SK-N-SH (cell line): ENCODE measurements at regions not wholly inside any gene's neighbourhood (a gene's known extent, or its start where the extent isn't known, plus 50 kb on each side); places are given as distances from the start of the nearest gene placed in this dataset.

Experiments used
- CTCF ChIA-PET: fragments of 300-600, 350-600 bp; formaldehyde crosslinking; extraction: SDS; loops from one replicate; lab custom pipeline; 2021; lab: Yijun Ruan, JAX
- POLR2A ChIA-PET: fragments of 350-600 bp; sonication (Branson Sonifier 250); formaldehyde crosslinking; extraction: SDS; loops from one replicate; lab custom pipeline; 2020; ENCODE audit warnings: antibody characterized with exemption, inconsistent platforms; lab: Yijun Ruan, JAX
- DNase-seq: peaks from one replicate; pipeline ENCODE4 v3.0.0; 2012
- H2AFZ ChIP-seq: fragments of 200-600 bp; sonication (generic); 2 replicates; pipeline ENCODE4 v1.8.1; 2016; ENCODE audit warnings: antibody characterized with exemption, mild to moderate bottlenecking, low read depth
- H3F3A ChIP-seq: fragments of 200-600 bp; sonication (generic); replicated peaks from 2 replicates; pipeline ENCODE3; 2016; ENCODE audit warnings: antibody characterized with exemption, mild to moderate bottlenecking; ENCODE audit not compliant: insufficient read depth
- H3K27ac ChIP-seq, 2 experiments: fragments of 200-500 bp in 1 of 2; fragments of 200-600 bp in 1 of 2; sonication (Bioruptor generic) in 1 of 2; sonication (generic), shearing (Covaris generic) in 1 of 2; 2 replicates each; pipeline versions ENCODE4 v1.5.1 to v1.6.1; 2014 to 2016; ENCODE audit warnings: low read depth in 2 of 2, inconsistent platforms in 1 of 2, low read length in 1 of 2, mild to moderate bottlenecking in 1 of 2, mixed read lengths in 1 of 2
- H3K27me3 ChIP-seq: fragments of 200-600 bp; sonication (generic), shearing (Covaris generic); 2 replicates; pipeline ENCODE4 v1.6.1; 2016; ENCODE audit warnings: mixed run types; ENCODE audit not compliant: insufficient read depth
- H3K36me3 ChIP-seq, 2 experiments: fragments of 200-500 bp in 1 of 2; fragments of 200-600 bp in 1 of 2; sonication (Bioruptor generic) in 1 of 2; sonication (generic) in 1 of 2; replicated peaks in 1 of 2; 2 replicates each; pipeline versions ENCODE3 to v1.5.1; 2014 to 2016; ENCODE audit warnings: low read length in 1 of 2, mild to moderate bottlenecking in 1 of 2; ENCODE audit not compliant: insufficient read depth in 2 of 2, control insufficient read depth in 1 of 2
- H3K4me1 ChIP-seq, 2 experiments: fragments of 200-500 bp in 1 of 2; fragments of 200-600 bp in 1 of 2; sonication (Bioruptor generic) in 1 of 2; sonication (generic), shearing (Covaris generic) in 1 of 2; 2 replicates each; pipeline versions ENCODE4 v1.5.1 to v1.6.1; 2014 to 2016; ENCODE audit warnings: low read depth in 1 of 2, low read length in 1 of 2, mixed run types in 1 of 2; ENCODE audit not compliant: insufficient read depth in 2 of 2, control insufficient read depth in 1 of 2
- H3K4me2 ChIP-seq: fragments of 200-600 bp; sonication (generic), shearing (Covaris generic); 2 replicates; pipeline ENCODE4 v1.6.1; 2017; ENCODE audit warnings: mixed run types
- H3K4me3 ChIP-seq, 2 experiments: fragments of 200-500 bp in 1 of 2; fragments of 200-600 bp in 1 of 2; sonication (Bioruptor generic) in 1 of 2; sonication (generic), shearing (Covaris generic) in 1 of 2; 2 replicates each; pipeline versions ENCODE4 v1.5.1 to v1.8.1; 2014 to 2016; ENCODE audit warnings: low read depth in 2 of 2, inconsistent platforms in 1 of 2, low read length in 1 of 2, mild to moderate bottlenecking in 1 of 2, mixed read lengths in 1 of 2, moderate library complexity in 1 of 2
- H3K79me2 ChIP-seq: fragments of 200-600 bp; sonication (generic); 2 replicates; pipeline ENCODE4 v1.8.1; 2017; ENCODE audit warnings: mild to moderate bottlenecking; ENCODE audit not compliant: insufficient read depth
- H3K9ac ChIP-seq: fragments of 200-600 bp; sonication (generic); 2 replicates; pipeline ENCODE4 v1.6.1; 2017; ENCODE audit warnings: mixed run types
- H3K9me2 ChIP-seq: fragments of 200-600 bp; sonication (generic); 2 replicates; pipeline ENCODE4 v1.6.1; 2017; ENCODE audit warnings: mixed run types
- H3K9me3 ChIP-seq: fragments of 200-600 bp; sonication (generic); 2 replicates; pipeline ENCODE4 v1.6.1; 2017; ENCODE audit warnings: mixed run types, mild to moderate bottlenecking, moderate library complexity
- H4K20me1 ChIP-seq: fragments of 200-600 bp; sonication (generic); 2 replicates; pipeline ENCODE4 v1.6.1; 2017; ENCODE audit warnings: mild to moderate bottlenecking, mixed run types; ENCODE audit not compliant: insufficient read depth
- EZH2phosphoT487 ChIP-seq: fragments of 200-600 bp; sonication (generic); IDR thresholded peaks from 2 replicates; pipeline ENCODE4 v1.6.1; 2017; ENCODE audit warnings: low read depth, mixed run types, mild to moderate bottlenecking, antibody characterized with exemption, moderate library complexity, borderline replicate concordance
- FOSL2 ChIP-seq: IDR thresholded peaks from 2 replicates; pipeline ENCODE4 v1.4.0; 2012; ENCODE audit warnings: low read depth, mild to moderate bottlenecking, moderate library complexity, borderline replicate concordance
- JUND ChIP-seq: IDR thresholded peaks from 2 replicates; pipeline ENCODE4 v1.4.0; 2012
- NRF1 ChIP-seq: IDR thresholded peaks from 2 replicates; pipeline ENCODE4 v1.6.1; 2012; ENCODE audit warnings: low read depth, mild to moderate bottlenecking, low read length
- SIN3A ChIP-seq: IDR thresholded peaks from 2 replicates; pipeline ENCODE4 v1.6.1; 2012; ENCODE audit warnings: low read depth, mild to moderate bottlenecking, low read length, moderate library complexity, borderline replicate concordance
- WGBS: methylation state at CpG from one replicate; pipeline ENCODE4 v1.1.6; 2017; ENCODE audit warnings: low lambda C conversion rate; 5-methylcytosine and 5-hydroxymethylcytosine counted together
- TF ChIP-seq, protein P1 (sequence below): IDR thresholded peaks from 2 replicates; pipeline ENCODE4 v1.4.0; 2012; ENCODE audit warnings: low read depth, borderline replicate concordance
- TF ChIP-seq, protein P2 (sequence below): fragments of 150-350 bp; IDR thresholded peaks from 2 replicates; pipeline ENCODE4 v1.6.1; 2016; ENCODE audit warnings: mild to moderate bottlenecking, low read depth, low read length
- TF ChIP-seq, protein P3 (sequence below): fragments of 200-600 bp; sonication (generic); IDR thresholded peaks from 2 replicates; pipeline ENCODE4 v1.6.1; 2017; ENCODE audit warnings: antibody characterized with exemption, mild to moderate bottlenecking, moderate library complexity
- TF ChIP-seq, protein P4 (sequence below): fragments of 150-350 bp; IDR thresholded peaks from 2 replicates; pipeline ENCODE4 v1.6.1; 2017; ENCODE audit warnings: antibody characterized with exemption, low read length, low read depth, borderline replicate concordance

DNA sequence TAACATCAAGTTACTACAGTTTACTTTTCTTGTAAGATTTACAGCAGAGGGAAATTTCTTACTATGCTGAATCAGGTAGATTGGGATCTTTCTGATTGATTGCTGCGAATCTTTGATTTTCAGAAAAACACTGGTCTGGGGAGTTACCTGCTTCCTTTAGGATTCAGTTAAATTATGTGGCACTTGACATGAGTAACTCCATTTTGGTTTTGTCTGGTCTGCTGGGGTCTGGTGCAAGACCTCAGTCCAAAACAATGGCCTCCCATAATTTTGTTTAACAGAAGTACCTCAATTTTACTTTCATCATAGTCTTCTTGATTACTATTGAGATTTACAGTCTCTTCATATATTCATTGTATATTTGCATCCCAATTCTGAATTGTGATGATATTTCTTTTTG, 775.5 kb downstream of the TRIB2 start (continued):
- TF ChIP-seq, protein P1, sequence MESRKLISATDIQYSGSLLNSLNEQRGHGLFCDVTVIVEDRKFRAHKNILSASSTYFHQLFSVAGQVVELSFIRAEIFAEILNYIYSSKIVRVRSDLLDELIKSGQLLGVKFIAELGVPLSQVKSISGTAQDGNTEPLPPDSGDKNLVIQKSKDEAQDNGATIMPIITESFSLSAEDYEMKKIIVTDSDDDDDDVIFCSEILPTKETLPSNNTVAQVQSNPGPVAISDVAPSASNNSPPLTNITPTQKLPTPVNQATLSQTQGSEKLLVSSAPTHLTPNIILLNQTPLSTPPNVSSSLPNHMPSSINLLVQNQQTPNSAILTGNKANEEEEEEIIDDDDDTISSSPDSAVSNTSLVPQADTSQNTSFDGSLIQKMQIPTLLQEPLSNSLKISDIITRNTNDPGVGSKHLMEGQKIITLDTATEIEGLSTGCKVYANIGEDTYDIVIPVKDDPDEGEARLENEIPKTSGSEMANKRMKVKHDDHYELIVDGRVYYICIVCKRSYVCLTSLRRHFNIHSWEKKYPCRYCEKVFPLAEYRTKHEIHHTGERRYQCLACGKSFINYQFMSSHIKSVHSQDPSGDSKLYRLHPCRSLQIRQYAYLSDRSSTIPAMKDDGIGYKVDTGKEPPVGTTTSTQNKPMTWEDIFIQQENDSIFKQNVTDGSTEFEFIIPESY: no peak
- TF ChIP-seq, all 33 proteins: peak for 0

DNA sequence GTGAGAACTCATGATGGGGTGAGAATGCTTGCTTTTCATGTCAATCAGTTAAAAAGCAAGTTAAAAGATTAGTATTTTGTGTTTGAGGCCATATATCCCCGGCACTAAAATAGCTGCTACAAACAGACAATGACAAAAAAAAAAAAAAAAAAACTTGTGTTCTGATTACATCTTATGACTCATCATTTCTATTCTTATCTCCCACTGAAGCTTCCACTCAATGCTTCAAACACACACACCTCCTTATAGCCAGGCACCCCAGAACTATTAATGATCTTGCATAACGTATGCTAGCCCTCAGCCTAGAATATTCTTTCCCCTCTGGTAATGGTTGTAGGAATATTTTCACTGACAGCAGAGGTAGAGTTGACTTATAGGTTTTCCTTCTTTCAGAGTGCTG, 778.3 kb downstream of the TRIB2 start:
- no peaks in the 10 kb centered on the region for H3K27me3 ChIP-seq
- H3K4me3 ChIP-seq: no peak overlapping the region
- no peaks in the 10 kb centered on the region for H3F3A ChIP-seq
- POLR2A ChIA-PET: no interaction called here
- H3K9me2 ChIP-seq: no peaks in the 10 kb centered on the region
- H3K9ac ChIP-seq: no peak overlapping the region
- DNase-seq: no peak
- no peaks in the 10 kb centered on the region for H3K79me2 ChIP-seq
- H3K4me1 ChIP-seq: no peaks in the 10 kb centered on the region
- TF ChIP-seq, protein P2, sequence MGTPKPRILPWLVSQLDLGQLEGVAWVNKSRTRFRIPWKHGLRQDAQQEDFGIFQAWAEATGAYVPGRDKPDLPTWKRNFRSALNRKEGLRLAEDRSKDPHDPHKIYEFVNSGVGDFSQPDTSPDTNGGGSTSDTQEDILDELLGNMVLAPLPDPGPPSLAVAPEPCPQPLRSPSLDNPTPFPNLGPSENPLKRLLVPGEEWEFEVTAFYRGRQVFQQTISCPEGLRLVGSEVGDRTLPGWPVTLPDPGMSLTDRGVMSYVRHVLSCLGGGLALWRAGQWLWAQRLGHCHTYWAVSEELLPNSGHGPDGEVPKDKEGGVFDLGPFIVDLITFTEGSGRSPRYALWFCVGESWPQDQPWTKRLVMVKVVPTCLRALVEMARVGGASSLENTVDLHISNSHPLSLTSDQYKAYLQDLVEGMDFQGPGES: no peak
- TF ChIP-seq, protein P3, sequence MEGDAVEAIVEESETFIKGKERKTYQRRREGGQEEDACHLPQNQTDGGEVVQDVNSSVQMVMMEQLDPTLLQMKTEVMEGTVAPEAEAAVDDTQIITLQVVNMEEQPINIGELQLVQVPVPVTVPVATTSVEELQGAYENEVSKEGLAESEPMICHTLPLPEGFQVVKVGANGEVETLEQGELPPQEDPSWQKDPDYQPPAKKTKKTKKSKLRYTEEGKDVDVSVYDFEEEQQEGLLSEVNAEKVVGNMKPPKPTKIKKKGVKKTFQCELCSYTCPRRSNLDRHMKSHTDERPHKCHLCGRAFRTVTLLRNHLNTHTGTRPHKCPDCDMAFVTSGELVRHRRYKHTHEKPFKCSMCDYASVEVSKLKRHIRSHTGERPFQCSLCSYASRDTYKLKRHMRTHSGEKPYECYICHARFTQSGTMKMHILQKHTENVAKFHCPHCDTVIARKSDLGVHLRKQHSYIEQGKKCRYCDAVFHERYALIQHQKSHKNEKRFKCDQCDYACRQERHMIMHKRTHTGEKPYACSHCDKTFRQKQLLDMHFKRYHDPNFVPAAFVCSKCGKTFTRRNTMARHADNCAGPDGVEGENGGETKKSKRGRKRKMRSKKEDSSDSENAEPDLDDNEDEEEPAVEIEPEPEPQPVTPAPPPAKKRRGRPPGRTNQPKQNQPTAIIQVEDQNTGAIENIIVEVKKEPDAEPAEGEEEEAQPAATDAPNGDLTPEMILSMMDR: no peak
- TF ChIP-seq, protein P4, sequence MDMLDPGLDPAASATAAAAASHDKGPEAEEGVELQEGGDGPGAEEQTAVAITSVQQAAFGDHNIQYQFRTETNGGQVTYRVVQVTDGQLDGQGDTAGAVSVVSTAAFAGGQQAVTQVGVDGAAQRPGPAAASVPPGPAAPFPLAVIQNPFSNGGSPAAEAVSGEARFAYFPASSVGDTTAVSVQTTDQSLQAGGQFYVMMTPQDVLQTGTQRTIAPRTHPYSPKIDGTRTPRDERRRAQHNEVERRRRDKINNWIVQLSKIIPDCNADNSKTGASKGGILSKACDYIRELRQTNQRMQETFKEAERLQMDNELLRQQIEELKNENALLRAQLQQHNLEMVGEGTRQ: no peak
- TF ChIP-seq FOSL2 (no peak), EZH2phosphoT487 (no peak), JUND (no peak), NRF1 (no peak), SIN3A (no peak)
- TF ChIP-seq, all 33 proteins: peak for 0
- H3K27ac ChIP-seq: no peak overlapping the region
- H3K9me3 ChIP-seq: no peaks in the 10 kb centered on the region
- no peak overlapping the region for H3K4me2 ChIP-seq
- H2AFZ ChIP-seq: no peak overlapping the region
- H4K20me1 ChIP-seq: no peaks in the 10 kb centered on the region
- CTCF ChIA-PET: interaction anchor here (1.1 kb wide), 2 partner anchors 16 to 25 kb away, joined by 3 read pairs; no protein-coding TSS in a partner anchor
- no peaks in the 10 kb centered on the region for H3K36me3 ChIP-seq
- WGBS: 27% methylated on average over 2 of the region's 2 CpGs
